ENCODE measurements at regions not wholly inside any gene's neighbourhood (a gene's known extent, or its start where the extent isn't known, plus 50 kb on each side); places are given as distances from the start of the nearest gene placed in this dataset.

- Histone ChIP-seq H3K27me3 (no peaks in the 10 kb centered on the region), H3K27ac (no peak overlapping the region), H3K36me3 (no peaks in the 10 kb centered on the region), H3K4me3 (no peak overlapping the region), H3K9me3 (no peaks in the 10 kb centered on the region), H3K4me1 (no peaks in the 10 kb centered on the region)
- ATAC-seq = no peak
- TF ChIP-seq, protein P1, sequence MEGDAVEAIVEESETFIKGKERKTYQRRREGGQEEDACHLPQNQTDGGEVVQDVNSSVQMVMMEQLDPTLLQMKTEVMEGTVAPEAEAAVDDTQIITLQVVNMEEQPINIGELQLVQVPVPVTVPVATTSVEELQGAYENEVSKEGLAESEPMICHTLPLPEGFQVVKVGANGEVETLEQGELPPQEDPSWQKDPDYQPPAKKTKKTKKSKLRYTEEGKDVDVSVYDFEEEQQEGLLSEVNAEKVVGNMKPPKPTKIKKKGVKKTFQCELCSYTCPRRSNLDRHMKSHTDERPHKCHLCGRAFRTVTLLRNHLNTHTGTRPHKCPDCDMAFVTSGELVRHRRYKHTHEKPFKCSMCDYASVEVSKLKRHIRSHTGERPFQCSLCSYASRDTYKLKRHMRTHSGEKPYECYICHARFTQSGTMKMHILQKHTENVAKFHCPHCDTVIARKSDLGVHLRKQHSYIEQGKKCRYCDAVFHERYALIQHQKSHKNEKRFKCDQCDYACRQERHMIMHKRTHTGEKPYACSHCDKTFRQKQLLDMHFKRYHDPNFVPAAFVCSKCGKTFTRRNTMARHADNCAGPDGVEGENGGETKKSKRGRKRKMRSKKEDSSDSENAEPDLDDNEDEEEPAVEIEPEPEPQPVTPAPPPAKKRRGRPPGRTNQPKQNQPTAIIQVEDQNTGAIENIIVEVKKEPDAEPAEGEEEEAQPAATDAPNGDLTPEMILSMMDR (IDR thresholded peaks at IDR 0.05) = no peak
- TF ChIP-seq POLR2AphosphoS5 (IDR thresholded peaks at IDR 0.05) = no peak
- TF ChIP-seq EP300 (IDR thresholded peaks at IDR 0.05) = no peak
- TF ChIP-seq POLR2A (IDR thresholded peaks at IDR 0.05) = no peak
- WGBS, 2 donors (ENCODE audit: low coverage in 1 of 2) = 26 to 57% methylated on average over 4 of the region's 4 CpGs
Observed at GRCh38 chr7:67990003-67990402, 993.4 kb downstream of the TYW1 start.

DNA sequence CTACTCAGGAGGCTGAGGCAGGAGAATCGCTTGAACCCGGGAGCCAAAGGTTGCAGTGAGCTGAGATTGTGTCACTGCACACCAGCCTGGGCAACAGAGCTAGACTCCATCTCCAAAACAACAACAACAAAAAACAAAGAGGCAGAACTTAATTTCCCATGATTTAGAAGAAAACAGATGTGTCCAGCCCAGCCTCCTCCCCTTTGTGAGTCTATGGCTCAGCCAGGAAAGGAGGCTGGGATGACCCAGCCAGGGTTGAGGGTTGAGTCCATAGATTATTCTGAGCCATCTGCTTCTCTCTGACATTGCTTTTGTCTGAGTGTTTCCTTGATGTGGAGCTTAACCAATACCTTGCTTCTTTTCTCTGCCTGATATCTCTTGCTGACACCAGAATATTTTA lies 994.1 kb downstream of the TYW1 start:
- H3K36me3 ChIP-seq = no peaks in the 10 kb centered on the region
- no peaks in the 10 kb centered on the region for H3K9me3 ChIP-seq
- no peaks in the 10 kb centered on the region for H3K27me3 ChIP-seq
- ATAC-seq = no peak
- no peak overlapping the region for H3K27ac ChIP-seq
- H3K4me3 ChIP-seq = no peak overlapping the region
- no peak for TF ChIP-seq POLR2A (IDR thresholded peaks at IDR 0.05)
- TF ChIP-seq, protein P1 (IDR thresholded peaks at IDR 0.05) = no peak
- TF ChIP-seq POLR2AphosphoS5 (IDR thresholded peaks at IDR 0.05) = no peak
- no peak for TF ChIP-seq EP300 (IDR thresholded peaks at IDR 0.05)
- H3K4me1 ChIP-seq = no peaks in the 10 kb centered on the region
- WGBS, 2 donors (ENCODE audit: low coverage in 1 of 2) = no CpG with 5 or more reads among the region's 2 CpGs

- 93 to 100% methylated on average over 6 to 8 of the region's 8 CpGs for WGBS, 2 donors (ENCODE audit: low coverage in 1 of 2)
- H3K27me3 ChIP-seq = no peaks in the 10 kb centered on the region
- no peaks in the 10 kb centered on the region for H3K9me3 ChIP-seq
- H3K27ac ChIP-seq = no peak overlapping the region
- no peak for ATAC-seq
- no peaks in the 10 kb centered on the region for H3K36me3 ChIP-seq
- TF ChIP-seq POLR2AphosphoS5 (IDR thresholded peaks at IDR 0.05) (no peak), POLR2A (IDR thresholded peaks at IDR 0.05) (no peak)
- no peaks in the 10 kb centered on the region for H3K4me1 ChIP-seq
- H3K4me3 ChIP-seq = no peak overlapping the region
Observed at GRCh38 chr7:67992287-67992686, 995.7 kb downstream of the TYW1 start.

GRCh38 chr7:68005992-68006391 lies 1009.4 kb downstream of the TYW1 start:
- no peaks in the 10 kb centered on the region for H3K4me1 ChIP-seq
- ATAC-seq = no peak
- H3K4me3 ChIP-seq = no peak overlapping the region
- H3K36me3 ChIP-seq = no peaks in the 10 kb centered on the region
- no peak overlapping the region for H3K27ac ChIP-seq
- no peaks in the 10 kb centered on the region for H3K9me3 ChIP-seq
- 93 to 100% methylated on average over 1 to 3 of the region's 6 CpGs for WGBS, 2 donors (ENCODE audit: low coverage in 1 of 2)
- TF ChIP-seq, protein P1 (IDR thresholded peaks at IDR 0.05) = no peak
- no peak for TF ChIP-seq EP300 (IDR thresholded peaks at IDR 0.05)
- H3K27me3 ChIP-seq = peaks cover 10% of the 10 kb centered on the region

GRCh38 chr7:68006619-68007018 lies 1010.0 kb downstream of the TYW1 start:
- no peaks in the 10 kb centered on the region for H3K36me3 ChIP-seq
- TF ChIP-seq EP300 (IDR thresholded peaks at IDR 0.05) (no peak), POLR2A (IDR thresholded peaks at IDR 0.05) (no peak), POLR2AphosphoS5 (IDR thresholded peaks at IDR 0.05) (no peak)
- TF ChIP-seq, protein P1 (IDR thresholded peaks at IDR 0.05) = no peak
- no peak overlapping the region for H3K4me3 ChIP-seq
- H3K9me3 ChIP-seq = peaks cover 0 to 3% (median 0%) of the 10 kb centered on the region in 3 donors
- H3K27me3 ChIP-seq = peaks cover 13% of the 10 kb centered on the region
- 94 to 100% methylated on average over 1 to 2 of the region's 2 CpGs for WGBS, 2 donors (ENCODE audit: low coverage in 1 of 2)
- no peaks in the 10 kb centered on the region for H3K4me1 ChIP-seq
- no peak for ATAC-seq
- no peak overlapping the region for H3K27ac ChIP-seq

All from gastroesophageal sphincter (tissue), 4 donors.